ENCODE measurements at regions not wholly inside any gene's neighbourhood (a gene's known extent, or its start where the extent isn't known, plus 50 kb on each side); places are given as distances from the start of the nearest gene placed in this dataset.

GRCh38 chr18:65016631-65017371 is 734.0 kb upstream of the CDH7 start:
- Histone ChIP-seq H3K79me2 (replicated peaks; ENCODE audit: insufficient read depth, low read length) (no peaks in the 10 kb centered on the region), H3F3A (ENCODE audit: insufficient read depth, low read length, poor library complexity, severe bottlenecking) (no peaks in the 10 kb centered on the region), H2AFZ (ENCODE audit: low read depth, low read length) (no peak overlapping the region), H3K9me3 (ENCODE audit: low read length) (no peaks in the 10 kb centered on the region), H3K9ac (ENCODE audit: low read length) (no peak overlapping the region), H3K4me3 (ENCODE audit: low read length) (no peak overlapping the region), H3K27me3 (ENCODE audit: insufficient read depth, low read depth, low read length) (no peaks in the 10 kb centered on the region), H4K20me1 (ENCODE audit: insufficient read depth) (no peaks in the 10 kb centered on the region), H3K36me3 (ENCODE audit: insufficient read depth, low read length) (no peaks in the 10 kb centered on the region), H3K4me2 (ENCODE audit: low read length) (no peak overlapping the region), H3K9me2 (ENCODE audit: insufficient read depth, low read length) (no peaks in the 10 kb centered on the region), H3K27ac (ENCODE audit: low read length) (no peak overlapping the region)
- TF ChIP-seq POLR2AphosphoS5 (IDR thresholded peaks at IDR 0.05) (no peak), EZH2 (IDR thresholded peaks at IDR 0.05; ENCODE audit: borderline replicate concordance, insufficient read depth, low read length, poor library complexity, severe bottlenecking) (no peak), TAF1 (IDR thresholded peaks at IDR 0.05; ENCODE audit: low read depth) (no peak), MXI1 (conservative IDR thresholded peaks at IDR 0.05; ENCODE audit: poor library complexity, severe bottlenecking) (no peak), SMC3 (conservative IDR thresholded peaks at IDR 0.05; ENCODE audit: poor library complexity) (no peak), CTCF (IDR thresholded peaks at IDR 0.05; ENCODE audit: poor library complexity, severe bottlenecking) (no peak), RAD21 (conservative IDR thresholded peaks at IDR 0.05) (no peak)

GRCh38 chr18:64994370-64994769 is 756.4 kb upstream of the CDH7 start:
- no peak overlapping the region for H2AFZ ChIP-seq (ENCODE audit: low read depth, low read length)
- peak overlapping the region; percentile 59 for H3K27ac ChIP-seq (ENCODE audit: low read length)
- H3K79me2 ChIP-seq (replicated peaks; ENCODE audit: insufficient read depth, low read length): no peaks in the 10 kb centered on the region
- no peaks in the 10 kb centered on the region for H3K27me3 ChIP-seq (ENCODE audit: insufficient read depth, low read depth, low read length)
- H3K9me3 ChIP-seq (ENCODE audit: low read length): no peaks in the 10 kb centered on the region
- TF ChIP-seq EZH2 (IDR thresholded peaks at IDR 0.05; ENCODE audit: borderline replicate concordance, insufficient read depth, low read length, poor library complexity, severe bottlenecking) (no peak), MXI1 (conservative IDR thresholded peaks at IDR 0.05; ENCODE audit: poor library complexity, severe bottlenecking) (no peak), RAD21 (conservative IDR thresholded peaks at IDR 0.05) (no peak), CTCF (IDR thresholded peaks at IDR 0.05; ENCODE audit: poor library complexity, severe bottlenecking) (no peak), POLR2AphosphoS5 (IDR thresholded peaks at IDR 0.05) (peak; percentile 75), SMC3 (conservative IDR thresholded peaks at IDR 0.05; ENCODE audit: poor library complexity) (no peak), TAF1 (IDR thresholded peaks at IDR 0.05; ENCODE audit: low read depth) (no peak), EP300 (conservative IDR thresholded peaks at IDR 0.05; ENCODE audit: poor library complexity, severe bottlenecking) (peak; percentile 85), REST (IDR thresholded peaks at IDR 0.05; ENCODE audit: borderline replicate concordance) (peak; percentile 16)
- peak overlapping the region; percentile 35 for H3K4me2 ChIP-seq (ENCODE audit: low read length)
- no peak overlapping the region for H3K9ac ChIP-seq (ENCODE audit: low read length)
- H3K4me3 ChIP-seq (ENCODE audit: low read length): peak overlapping the region; percentile 22
- no peaks in the 10 kb centered on the region for H3K9me2 ChIP-seq (ENCODE audit: insufficient read depth, low read length)
- no peaks in the 10 kb centered on the region for H4K20me1 ChIP-seq (ENCODE audit: insufficient read depth)
- H3K36me3 ChIP-seq (ENCODE audit: insufficient read depth, low read length): no peaks in the 10 kb centered on the region
- H3F3A ChIP-seq (ENCODE audit: insufficient read depth, low read length, poor library complexity, severe bottlenecking): no peaks in the 10 kb centered on the region

Data from neural cell (in vitro differentiated cells).